Keratinocyte (primary cell): ENCODE measurements at regions not wholly inside any gene's neighbourhood (a gene's known extent, or its start where the extent isn't known, plus 50 kb on each side); places are given as distances from the start of the nearest gene placed in this dataset.

Experiments
- CTCF ChIP-seq, 3 experiments: IDR thresholded peaks in 1 of 3; conservative IDR thresholded peaks in 1 of 3; optimal IDR thresholded peaks in 1 of 3; 2 replicates in 2 of 3; 3 replicates in 1 of 3; pipeline versions ENCODE3 to v1.5.1; 2011; ENCODE audit warnings: low read length in 3 of 3, mild to moderate bottlenecking in 3 of 3, moderate library complexity in 2 of 3, control low read depth in 1 of 3, inconsistent platforms in 1 of 3; ENCODE audit not compliant: insufficient read depth in 2 of 3; ENCODE audit errors: extremely low read depth in 1 of 3
- EZH2 ChIP-seq: IDR thresholded peaks from one replicate; pipeline ENCODE4 v1.6.1; 2012; ENCODE audit warnings: inconsistent platforms, mild to moderate bottlenecking, low read length, moderate library complexity

- TF ChIP-seq CTCF (optimal IDR thresholded peaks at IDR 0.05 in 1 of 3, IDR thresholded peaks at IDR 0.05 in 1 of 3, conservative IDR thresholded peaks at IDR 0.05 in 1 of 3; ENCODE audit: extremely low read depth in 1 of 3, insufficient read depth in 2 of 3, low read length in 3 of 3) (no peak), EZH2 (no peak)
Observed at GRCh38 chr1:189369612-189370011, 1108.1 kb downstream of the BRINP3 start.
